ENCODE measurements at regions not wholly inside any gene's neighbourhood (a gene's known extent, or its start where the extent isn't known, plus 50 kb on each side); places are given as distances from the start of the nearest gene placed in this dataset.

DNA sequence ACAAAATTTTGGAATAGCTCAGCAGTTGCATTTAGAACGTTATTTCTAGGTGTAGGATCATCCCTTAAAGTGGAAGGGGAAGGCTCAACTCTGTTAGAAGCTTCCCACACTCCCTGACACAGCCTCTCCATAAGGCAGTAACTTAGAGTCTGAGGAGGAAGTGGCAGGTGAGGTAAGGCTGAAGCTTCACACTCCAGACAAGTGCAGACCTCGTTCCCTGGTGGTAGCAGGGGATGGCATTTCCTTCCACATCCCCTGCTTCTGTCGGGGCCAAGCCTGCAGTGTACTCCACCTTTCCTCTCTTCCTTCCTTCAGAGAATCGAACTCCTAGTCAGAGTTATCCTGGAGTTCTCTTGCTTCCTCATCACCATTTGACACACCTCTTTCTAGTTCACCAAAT is 224.7 kb downstream of the CYRIA start:
- H2AFZ ChIP-seq = no peak overlapping the region
- no peaks in the 10 kb centered on the region for H3K36me3 ChIP-seq (ENCODE audit: control insufficient read depth, insufficient read depth, low read length)
- H3K9ac ChIP-seq = no peak overlapping the region
- H3K4me3 ChIP-seq (ENCODE audit: low read depth, low read length) = no peak overlapping the region
- H3K4me1 ChIP-seq = no peaks in the 10 kb centered on the region
- no peak overlapping the region for H3K4me2 ChIP-seq (ENCODE audit: low read length)
- no peaks in the 10 kb centered on the region for H3K79me2 ChIP-seq
- no peaks in the 10 kb centered on the region for H3K9me3 ChIP-seq (ENCODE audit: control insufficient read depth, low read length)
- H3K27me3 ChIP-seq (ENCODE audit: control insufficient read depth, insufficient read depth, low read length) = no peaks in the 10 kb centered on the region
- TF ChIP-seq, protein P1, sequence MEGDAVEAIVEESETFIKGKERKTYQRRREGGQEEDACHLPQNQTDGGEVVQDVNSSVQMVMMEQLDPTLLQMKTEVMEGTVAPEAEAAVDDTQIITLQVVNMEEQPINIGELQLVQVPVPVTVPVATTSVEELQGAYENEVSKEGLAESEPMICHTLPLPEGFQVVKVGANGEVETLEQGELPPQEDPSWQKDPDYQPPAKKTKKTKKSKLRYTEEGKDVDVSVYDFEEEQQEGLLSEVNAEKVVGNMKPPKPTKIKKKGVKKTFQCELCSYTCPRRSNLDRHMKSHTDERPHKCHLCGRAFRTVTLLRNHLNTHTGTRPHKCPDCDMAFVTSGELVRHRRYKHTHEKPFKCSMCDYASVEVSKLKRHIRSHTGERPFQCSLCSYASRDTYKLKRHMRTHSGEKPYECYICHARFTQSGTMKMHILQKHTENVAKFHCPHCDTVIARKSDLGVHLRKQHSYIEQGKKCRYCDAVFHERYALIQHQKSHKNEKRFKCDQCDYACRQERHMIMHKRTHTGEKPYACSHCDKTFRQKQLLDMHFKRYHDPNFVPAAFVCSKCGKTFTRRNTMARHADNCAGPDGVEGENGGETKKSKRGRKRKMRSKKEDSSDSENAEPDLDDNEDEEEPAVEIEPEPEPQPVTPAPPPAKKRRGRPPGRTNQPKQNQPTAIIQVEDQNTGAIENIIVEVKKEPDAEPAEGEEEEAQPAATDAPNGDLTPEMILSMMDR (IDR thresholded peaks at IDR 0.05) = no peak
- H3K27ac ChIP-seq = no peak overlapping the region

DNA sequence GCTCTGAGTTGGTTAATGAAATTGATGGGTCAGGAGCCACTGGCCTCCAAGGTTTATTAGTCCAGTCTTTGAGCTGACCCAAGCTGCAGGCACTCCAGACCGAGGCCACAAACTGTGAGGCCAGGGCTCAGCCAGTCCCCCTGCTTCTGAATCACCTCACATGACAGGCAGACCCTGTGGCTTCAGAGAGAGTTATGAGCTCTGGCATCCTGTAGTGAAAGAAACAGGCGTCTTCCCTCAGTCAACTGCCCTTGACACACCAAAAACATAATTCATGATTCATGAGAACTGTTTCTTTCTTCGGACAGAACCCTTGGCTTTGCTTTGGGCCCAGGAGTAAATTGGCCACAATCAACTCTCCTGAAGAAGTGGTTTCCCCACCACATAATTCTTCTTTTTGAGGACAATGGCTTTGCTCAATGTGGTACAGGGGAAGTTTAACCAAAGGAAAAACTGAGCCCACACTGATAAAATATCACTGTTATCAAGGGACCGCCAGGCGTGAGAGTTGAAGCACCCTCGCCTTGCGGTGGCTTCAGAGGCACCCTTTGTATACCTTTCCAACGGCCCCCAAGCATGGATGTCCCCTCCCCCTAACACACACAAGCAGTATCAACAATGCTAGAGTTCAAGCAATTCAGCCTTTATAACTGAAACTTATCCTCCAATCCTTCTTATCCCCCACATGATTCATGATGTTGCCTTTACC is 226.9 kb downstream of the CYRIA start:
- Histone ChIP-seq H2AFZ (no peak overlapping the region), H3K36me3 (ENCODE audit: control insufficient read depth, insufficient read depth, low read length) (no peaks in the 10 kb centered on the region), H3K9ac (no peak overlapping the region), H3K27ac (no peak overlapping the region), H3K9me3 (ENCODE audit: control insufficient read depth, low read length) (no peaks in the 10 kb centered on the region), H3K4me2 (ENCODE audit: low read length) (no peak overlapping the region), H3K79me2 (no peaks in the 10 kb centered on the region), H3K4me1 (no peaks in the 10 kb centered on the region), H3K4me3 (ENCODE audit: low read depth, low read length) (no peak overlapping the region), H3K27me3 (ENCODE audit: control insufficient read depth, insufficient read depth, low read length) (no peaks in the 10 kb centered on the region)
- TF ChIP-seq, protein P1 (IDR thresholded peaks at IDR 0.05) = no peak

GRCh38 chr2:16437189-16437588 is 228.4 kb downstream of the CYRIA start:
- Histone ChIP-seq H3K4me3 (ENCODE audit: low read depth, low read length) (no peak overlapping the region), H3K9ac (no peak overlapping the region), H2AFZ (no peak overlapping the region), H3K27me3 (ENCODE audit: control insufficient read depth, insufficient read depth, low read length) (no peaks in the 10 kb centered on the region), H3K27ac (no peak overlapping the region), H3K36me3 (ENCODE audit: control insufficient read depth, insufficient read depth, low read length) (no peaks in the 10 kb centered on the region), H3K79me2 (no peaks in the 10 kb centered on the region), H3K4me1 (no peaks in the 10 kb centered on the region), H3K9me3 (ENCODE audit: control insufficient read depth, low read length) (no peaks in the 10 kb centered on the region), H3K4me2 (ENCODE audit: low read length) (no peak overlapping the region)
- TF ChIP-seq, protein P1 (IDR thresholded peaks at IDR 0.05) = no peak

DNA sequence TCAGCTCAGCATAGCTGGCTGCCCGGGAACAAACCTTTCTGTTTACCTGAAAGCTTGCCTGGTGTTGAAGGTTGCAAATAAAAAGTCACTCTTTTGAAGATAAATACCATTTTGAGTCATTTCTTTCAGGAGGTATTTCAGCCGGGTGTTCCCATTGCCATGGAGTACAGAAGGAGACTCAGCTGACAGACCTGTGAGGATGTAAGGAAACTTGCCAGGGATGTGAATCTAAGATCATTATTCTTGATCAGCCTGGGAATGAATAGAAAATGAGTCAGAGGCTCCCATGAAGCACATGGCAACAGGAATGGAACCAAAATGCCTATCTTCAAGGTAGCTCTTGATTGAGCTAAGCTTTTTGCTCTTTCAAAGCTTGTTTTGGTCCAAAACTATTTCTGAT is 231.2 kb downstream of the CYRIA start:
- no peak overlapping the region for H3K9ac ChIP-seq
- H3K4me3 ChIP-seq (ENCODE audit: low read depth, low read length) = no peak overlapping the region
- H3K9me3 ChIP-seq (ENCODE audit: control insufficient read depth, low read length) = no peaks in the 10 kb centered on the region
- no peaks in the 10 kb centered on the region for H3K27me3 ChIP-seq (ENCODE audit: control insufficient read depth, insufficient read depth, low read length)
- no peaks in the 10 kb centered on the region for H3K79me2 ChIP-seq
- no peak overlapping the region for H3K4me2 ChIP-seq (ENCODE audit: low read length)
- no peaks in the 10 kb centered on the region for H3K36me3 ChIP-seq (ENCODE audit: control insufficient read depth, insufficient read depth, low read length)
- H3K27ac ChIP-seq = no peak overlapping the region
- no peaks in the 10 kb centered on the region for H3K4me1 ChIP-seq
- no peak overlapping the region for H2AFZ ChIP-seq
- TF ChIP-seq, protein P1 (IDR thresholded peaks at IDR 0.05) = no peak

DNA sequence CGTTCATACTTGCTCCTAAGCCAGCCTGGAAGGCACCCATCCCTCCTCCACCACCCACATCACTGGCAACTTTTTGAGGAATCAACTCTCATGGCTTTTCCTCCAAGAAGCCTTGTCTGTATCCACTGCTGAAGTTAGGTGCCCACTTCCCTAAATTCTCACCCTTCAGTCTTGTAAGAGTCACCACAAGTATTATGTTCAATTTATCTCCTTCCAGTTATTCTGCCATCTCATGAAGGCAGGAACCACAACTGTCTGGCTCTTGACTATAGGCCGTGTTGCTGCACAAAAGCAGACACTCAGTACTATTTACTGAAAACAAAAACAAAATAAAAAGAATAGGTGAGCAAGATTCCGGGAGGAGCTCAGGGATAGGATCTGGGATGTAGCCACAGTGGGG is 234.8 kb downstream of the CYRIA start:
- H3K9me3 ChIP-seq (ENCODE audit: control insufficient read depth, low read length) = no peaks in the 10 kb centered on the region
- TF ChIP-seq, protein P1 (IDR thresholded peaks at IDR 0.05) = no peak
- H3K36me3 ChIP-seq (ENCODE audit: control insufficient read depth, insufficient read depth, low read length) = no peaks in the 10 kb centered on the region
- H3K9ac ChIP-seq = no peak overlapping the region
- H3K27me3 ChIP-seq (ENCODE audit: control insufficient read depth, insufficient read depth, low read length) = no peaks in the 10 kb centered on the region
- no peak overlapping the region for H2AFZ ChIP-seq
- no peak overlapping the region for H3K4me3 ChIP-seq (ENCODE audit: low read depth, low read length)
- H3K27ac ChIP-seq = no peak overlapping the region
- H3K4me1 ChIP-seq = no peaks in the 10 kb centered on the region
- no peaks in the 10 kb centered on the region for H3K79me2 ChIP-seq
- H3K4me2 ChIP-seq (ENCODE audit: low read length) = no peak overlapping the region
